Endodermal cell (in vitro differentiated cells): ENCODE measurements at regions not wholly inside any gene's neighbourhood (a gene's known extent, or its start where the extent isn't known, plus 50 kb on each side); places are given as distances from the start of the nearest gene placed in this dataset.

Experiments used
- DNase-seq: peaks from one replicate; pipeline ENCODE4 v3.0.0-alpha.2; 2017
- H3K27ac ChIP-seq: 2 replicates; pipeline ENCODE4 v1.5.1; 2013; ENCODE audit warnings: mild to moderate bottlenecking, low read depth, low read length, moderate library complexity
- H3K27me3 ChIP-seq: 2 replicates; pipeline ENCODE4 v1.6.1; 2013; ENCODE audit warnings: mild to moderate bottlenecking, low read length, moderate library complexity; ENCODE audit not compliant: insufficient read depth, control insufficient read depth, poor library complexity, severe bottlenecking
- H3K36me3 ChIP-seq: 2 replicates; pipeline ENCODE4 v1.7.0; 2013; ENCODE audit warnings: mild to moderate bottlenecking, low read length, moderate library complexity; ENCODE audit not compliant: control insufficient read depth, insufficient read depth
- H3K4me1 ChIP-seq: one replicate; pipeline ENCODE4 v1.7.0; 2013; ENCODE audit warnings: low read length; ENCODE audit not compliant: control insufficient read depth, insufficient read depth
- H3K4me3 ChIP-seq: 2 replicates; pipeline ENCODE4 v1.5.1; 2013; ENCODE audit warnings: mild to moderate bottlenecking, low read length, moderate library complexity
- H3K9ac ChIP-seq: 2 replicates; pipeline ENCODE4 v1.6.1; 2013; ENCODE audit warnings: mild to moderate bottlenecking, low read length, moderate library complexity; ENCODE audit not compliant: poor library complexity, severe bottlenecking; ENCODE audit errors: extremely low read depth
- H3K9me3 ChIP-seq: 2 replicates; pipeline ENCODE4 v1.6.1; 2013; ENCODE audit warnings: mild to moderate bottlenecking, low read length, moderate library complexity; ENCODE audit not compliant: control insufficient read depth
- H3K27ac Mint-ChIP-seq: 2 replicates; pipeline ENCODE4 v1.8.0; 2020; ENCODE audit warnings: mixed read lengths
- H3K27me3 Mint-ChIP-seq: 2 replicates; pipeline ENCODE4 v1.8.0; 2021; ENCODE audit warnings: mild to moderate bottlenecking, mixed read lengths; ENCODE audit not compliant: insufficient read depth
- H3K36me3 Mint-ChIP-seq: 2 replicates; pipeline ENCODE4 v1.8.0; 2020; ENCODE audit warnings: low read depth, mixed read lengths
- H3K4me1 Mint-ChIP-seq: 2 replicates; pipeline ENCODE4 v1.8.0; 2020; ENCODE audit warnings: mixed read lengths
- H3K4me3 Mint-ChIP-seq: 2 replicates; pipeline ENCODE4 v1.8.0; 2020; ENCODE audit warnings: mild to moderate bottlenecking, moderate library complexity, mixed read lengths
- H3K9me3 Mint-ChIP-seq: 2 replicates; pipeline ENCODE4 v1.8.0; 2020; ENCODE audit warnings: mild to moderate bottlenecking, mixed read lengths
- WGBS, 2 experiments: methylation state at CpG; one replicate each; pipeline versions ENCODE4 v1.1.5 to v1.1.7; 2013; ENCODE audit warnings: missing lambda C conversion rate in 2 of 2, mixed read lengths in 1 of 2; ENCODE audit not compliant: insufficient coverage in 1 of 2, insufficient read length in 1 of 2; 5-methylcytosine and 5-hydroxymethylcytosine counted together
- TF ChIP-seq, protein P1 (sequence below): fragments of 200-600 bp; sonication (generic); conservative IDR thresholded peaks from 2 replicates; pipeline ENCODE4 v1.5.0; 2021; ENCODE audit warnings: antibody characterized with exemption, mild to moderate bottlenecking

DNA sequence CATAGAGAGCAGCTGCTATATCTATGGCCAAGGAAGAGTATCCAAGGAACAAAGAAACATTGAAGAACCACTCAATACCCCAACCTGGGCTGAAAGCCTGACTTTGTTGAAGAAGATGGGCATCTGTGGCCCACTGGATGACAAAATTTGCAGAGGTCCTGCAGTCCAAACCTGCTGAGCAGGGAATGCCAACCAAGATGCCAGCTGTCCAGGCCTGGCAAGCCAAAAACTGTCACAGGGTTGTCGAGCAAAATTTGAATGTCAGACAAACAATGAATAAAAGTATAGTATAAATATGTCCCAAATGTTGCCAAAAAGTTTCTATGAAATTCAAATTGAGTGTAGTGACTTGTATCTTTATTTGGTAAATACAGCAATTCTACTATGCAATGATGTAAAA is 1040.2 kb downstream of the PCDH9 start:
- no peaks in the 10 kb centered on the region for H3K36me3 Mint-ChIP-seq
- H3K4me1 Mint-ChIP-seq, result no peaks in the 10 kb centered on the region
- WGBS, 2 experiments, result 40 to 50% methylated on average over 1 of the region's 1 CpG
- Histone ChIP-seq H3K4me3 (no peak overlapping the region), H3K27me3 (no peaks in the 10 kb centered on the region), H3K9ac (no peak overlapping the region), H3K9me3 (no peaks in the 10 kb centered on the region), H3K27ac (no peak overlapping the region), H3K36me3 (no peaks in the 10 kb centered on the region), H3K4me1 (no peaks in the 10 kb centered on the region)
- H3K27ac Mint-ChIP-seq, result no peak overlapping the region
- H3K27me3 Mint-ChIP-seq, result no peaks in the 10 kb centered on the region
- no peaks in the 10 kb centered on the region for H3K9me3 Mint-ChIP-seq
- no peak overlapping the region for H3K4me3 Mint-ChIP-seq
- TF ChIP-seq, protein P1, sequence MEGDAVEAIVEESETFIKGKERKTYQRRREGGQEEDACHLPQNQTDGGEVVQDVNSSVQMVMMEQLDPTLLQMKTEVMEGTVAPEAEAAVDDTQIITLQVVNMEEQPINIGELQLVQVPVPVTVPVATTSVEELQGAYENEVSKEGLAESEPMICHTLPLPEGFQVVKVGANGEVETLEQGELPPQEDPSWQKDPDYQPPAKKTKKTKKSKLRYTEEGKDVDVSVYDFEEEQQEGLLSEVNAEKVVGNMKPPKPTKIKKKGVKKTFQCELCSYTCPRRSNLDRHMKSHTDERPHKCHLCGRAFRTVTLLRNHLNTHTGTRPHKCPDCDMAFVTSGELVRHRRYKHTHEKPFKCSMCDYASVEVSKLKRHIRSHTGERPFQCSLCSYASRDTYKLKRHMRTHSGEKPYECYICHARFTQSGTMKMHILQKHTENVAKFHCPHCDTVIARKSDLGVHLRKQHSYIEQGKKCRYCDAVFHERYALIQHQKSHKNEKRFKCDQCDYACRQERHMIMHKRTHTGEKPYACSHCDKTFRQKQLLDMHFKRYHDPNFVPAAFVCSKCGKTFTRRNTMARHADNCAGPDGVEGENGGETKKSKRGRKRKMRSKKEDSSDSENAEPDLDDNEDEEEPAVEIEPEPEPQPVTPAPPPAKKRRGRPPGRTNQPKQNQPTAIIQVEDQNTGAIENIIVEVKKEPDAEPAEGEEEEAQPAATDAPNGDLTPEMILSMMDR, result no peak
- no peak for DNase-seq

DNA sequence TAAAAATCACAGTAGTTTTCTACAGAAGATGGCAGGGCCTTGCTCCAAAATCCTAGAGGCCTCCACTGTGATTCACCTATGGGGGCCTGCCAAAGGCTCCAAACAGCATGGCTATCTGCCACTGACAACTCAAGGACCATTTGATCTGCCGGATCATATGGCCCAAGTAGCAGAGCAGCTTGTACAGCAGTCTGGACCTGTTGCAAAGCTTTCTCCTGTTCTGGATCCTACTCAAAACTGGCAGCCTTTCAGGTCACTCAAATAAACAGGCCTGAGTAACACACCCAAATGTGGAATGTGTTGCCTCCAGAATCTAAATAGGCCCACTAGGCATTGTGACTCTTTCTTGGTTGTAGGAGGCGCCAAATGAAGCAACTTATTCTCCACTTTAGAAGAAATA is 1049.3 kb downstream of the PCDH9 start:
- no peaks in the 10 kb centered on the region for H3K4me1 ChIP-seq
- H3K4me3 ChIP-seq, result no peak overlapping the region
- H3K27ac Mint-ChIP-seq, result no peak overlapping the region
- no peaks in the 10 kb centered on the region for H3K27me3 Mint-ChIP-seq
- H3K9me3 Mint-ChIP-seq, result no peaks in the 10 kb centered on the region
- no peak for DNase-seq
- no peaks in the 10 kb centered on the region for H3K36me3 ChIP-seq
- TF ChIP-seq, protein P1, result no peak
- no peaks in the 10 kb centered on the region for H3K9me3 ChIP-seq
- H3K36me3 Mint-ChIP-seq, result no peaks in the 10 kb centered on the region
- no peak overlapping the region for H3K9ac ChIP-seq
- H3K27ac ChIP-seq, result no peak overlapping the region
- no peaks in the 10 kb centered on the region for H3K4me1 Mint-ChIP-seq
- H3K4me3 Mint-ChIP-seq, result no peak overlapping the region
- 94 to 100% methylated on average over 1 to 2 of the region's 2 CpGs for WGBS, 2 experiments
- no peaks in the 10 kb centered on the region for H3K27me3 ChIP-seq

DNA sequence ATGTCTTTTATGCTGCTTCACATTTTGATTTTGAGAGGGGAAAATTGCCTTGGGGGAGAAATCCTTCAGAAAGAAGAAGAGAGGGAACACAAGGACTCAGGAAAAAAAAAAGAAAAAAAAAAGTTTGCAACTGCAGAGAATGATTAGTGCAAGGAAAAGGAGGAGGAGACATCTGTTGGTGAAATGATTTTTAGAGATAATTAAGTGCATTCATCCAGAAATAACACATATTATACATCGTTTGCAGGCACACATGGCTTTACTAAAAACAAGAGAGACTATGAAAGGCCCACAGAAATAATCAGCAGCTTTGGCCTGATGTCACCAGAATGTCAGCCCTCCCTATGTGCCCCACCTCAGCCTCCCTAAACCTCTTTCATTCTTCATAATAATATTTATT is 1058.2 kb downstream of the PCDH9 start:
- WGBS, 2 experiments, result 86% methylated on average over 1 of the region's 1 CpG; no CpG with 5 or more reads in 1 of the 2 experiments
- DNase-seq, result no peak
- no peaks in the 10 kb centered on the region for H3K27me3 Mint-ChIP-seq
- no peaks in the 10 kb centered on the region for H3K27me3 ChIP-seq
- H3K9me3 Mint-ChIP-seq, result no peaks in the 10 kb centered on the region
- no peak overlapping the region for H3K4me3 Mint-ChIP-seq
- TF ChIP-seq, protein P1, result no peak
- no peaks in the 10 kb centered on the region for H3K4me1 ChIP-seq
- H3K27ac ChIP-seq, result no peak overlapping the region
- no peaks in the 10 kb centered on the region for H3K36me3 Mint-ChIP-seq
- H3K27ac Mint-ChIP-seq, result no peak overlapping the region
- H3K4me1 Mint-ChIP-seq, result no peaks in the 10 kb centered on the region
- no peaks in the 10 kb centered on the region for H3K9me3 ChIP-seq
- no peak overlapping the region for H3K4me3 ChIP-seq
- no peaks in the 10 kb centered on the region for H3K36me3 ChIP-seq
- H3K9ac ChIP-seq, result no peak overlapping the region
